ENCODE measurements at regions not wholly inside any gene's neighbourhood (a gene's known extent, or its start where the extent isn't known, plus 50 kb on each side); places are given as distances from the start of the nearest gene placed in this dataset.

DNA sequence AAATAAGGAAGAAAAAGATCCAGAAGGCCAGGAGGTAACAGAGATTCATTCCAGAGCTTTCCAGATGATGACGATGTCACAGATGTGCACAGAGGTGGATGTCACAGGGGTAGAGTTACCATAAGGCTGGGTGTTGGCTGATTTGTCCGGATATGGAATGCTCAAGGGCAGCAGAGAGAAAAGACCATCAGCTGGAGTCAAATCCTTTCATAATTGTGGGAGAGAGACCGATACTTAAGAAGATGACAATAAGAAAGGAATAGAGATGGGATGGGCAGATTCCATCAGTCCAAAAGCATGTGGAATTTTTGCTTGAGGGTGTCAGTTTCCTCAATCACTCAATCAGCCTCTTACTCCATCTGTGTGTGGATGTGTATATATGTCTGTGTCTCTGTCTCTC, 150.4 kb downstream of the CENPC start:
- TF ChIP-seq POLR2AphosphoS5 (IDR thresholded peaks at IDR 0.05; ENCODE audit: low read depth) = no peak
- TF ChIP-seq, protein P1, sequence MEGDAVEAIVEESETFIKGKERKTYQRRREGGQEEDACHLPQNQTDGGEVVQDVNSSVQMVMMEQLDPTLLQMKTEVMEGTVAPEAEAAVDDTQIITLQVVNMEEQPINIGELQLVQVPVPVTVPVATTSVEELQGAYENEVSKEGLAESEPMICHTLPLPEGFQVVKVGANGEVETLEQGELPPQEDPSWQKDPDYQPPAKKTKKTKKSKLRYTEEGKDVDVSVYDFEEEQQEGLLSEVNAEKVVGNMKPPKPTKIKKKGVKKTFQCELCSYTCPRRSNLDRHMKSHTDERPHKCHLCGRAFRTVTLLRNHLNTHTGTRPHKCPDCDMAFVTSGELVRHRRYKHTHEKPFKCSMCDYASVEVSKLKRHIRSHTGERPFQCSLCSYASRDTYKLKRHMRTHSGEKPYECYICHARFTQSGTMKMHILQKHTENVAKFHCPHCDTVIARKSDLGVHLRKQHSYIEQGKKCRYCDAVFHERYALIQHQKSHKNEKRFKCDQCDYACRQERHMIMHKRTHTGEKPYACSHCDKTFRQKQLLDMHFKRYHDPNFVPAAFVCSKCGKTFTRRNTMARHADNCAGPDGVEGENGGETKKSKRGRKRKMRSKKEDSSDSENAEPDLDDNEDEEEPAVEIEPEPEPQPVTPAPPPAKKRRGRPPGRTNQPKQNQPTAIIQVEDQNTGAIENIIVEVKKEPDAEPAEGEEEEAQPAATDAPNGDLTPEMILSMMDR (IDR thresholded peaks at IDR 0.05; ENCODE audit: insufficient read depth, low read length) = no peak
- TF ChIP-seq SPI1 (IDR thresholded peaks at IDR 0.05; ENCODE audit: borderline replicate concordance, low read depth) = no peak
- TF ChIP-seq GABPA (IDR thresholded peaks at IDR 0.05; ENCODE audit: low read depth) = no peak
- TF ChIP-seq, protein P2, sequence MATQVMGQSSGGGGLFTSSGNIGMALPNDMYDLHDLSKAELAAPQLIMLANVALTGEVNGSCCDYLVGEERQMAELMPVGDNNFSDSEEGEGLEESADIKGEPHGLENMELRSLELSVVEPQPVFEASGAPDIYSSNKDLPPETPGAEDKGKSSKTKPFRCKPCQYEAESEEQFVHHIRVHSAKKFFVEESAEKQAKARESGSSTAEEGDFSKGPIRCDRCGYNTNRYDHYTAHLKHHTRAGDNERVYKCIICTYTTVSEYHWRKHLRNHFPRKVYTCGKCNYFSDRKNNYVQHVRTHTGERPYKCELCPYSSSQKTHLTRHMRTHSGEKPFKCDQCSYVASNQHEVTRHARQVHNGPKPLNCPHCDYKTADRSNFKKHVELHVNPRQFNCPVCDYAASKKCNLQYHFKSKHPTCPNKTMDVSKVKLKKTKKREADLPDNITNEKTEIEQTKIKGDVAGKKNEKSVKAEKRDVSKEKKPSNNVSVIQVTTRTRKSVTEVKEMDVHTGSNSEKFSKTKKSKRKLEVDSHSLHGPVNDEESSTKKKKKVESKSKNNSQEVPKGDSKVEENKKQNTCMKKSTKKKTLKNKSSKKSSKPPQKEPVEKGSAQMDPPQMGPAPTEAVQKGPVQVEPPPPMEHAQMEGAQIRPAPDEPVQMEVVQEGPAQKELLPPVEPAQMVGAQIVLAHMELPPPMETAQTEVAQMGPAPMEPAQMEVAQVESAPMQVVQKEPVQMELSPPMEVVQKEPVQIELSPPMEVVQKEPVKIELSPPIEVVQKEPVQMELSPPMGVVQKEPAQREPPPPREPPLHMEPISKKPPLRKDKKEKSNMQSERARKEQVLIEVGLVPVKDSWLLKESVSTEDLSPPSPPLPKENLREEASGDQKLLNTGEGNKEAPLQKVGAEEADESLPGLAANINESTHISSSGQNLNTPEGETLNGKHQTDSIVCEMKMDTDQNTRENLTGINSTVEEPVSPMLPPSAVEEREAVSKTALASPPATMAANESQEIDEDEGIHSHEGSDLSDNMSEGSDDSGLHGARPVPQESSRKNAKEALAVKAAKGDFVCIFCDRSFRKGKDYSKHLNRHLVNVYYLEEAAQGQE (IDR thresholded peaks at IDR 0.05; ENCODE audit: insufficient replicate concordance, low read depth) = no peak

Measured in HL-60 (cell line).